ENCODE measurements at regions not wholly inside any gene's neighbourhood (a gene's known extent, or its start where the extent isn't known, plus 50 kb on each side); places are given as distances from the start of the nearest gene placed in this dataset.
"Not testable (repeated sequence)": the region's sequence is repeated elsewhere in the genome, so short reads cannot be mapped to it uniquely, and the experiment has no call there.

GRCh38 chr13:18726524-18726923, 455.1 kb downstream of the TUBA3C start:
- H3K79me2 ChIP-seq (ENCODE audit: insufficient read depth, low read length); POLR2A ChIA-PET; intact Hi-C loops (cut with micrococcal nuclease); H3K4me3 ChIP-seq (replicated peaks in 1 of 2; ENCODE audit: low read depth in 1 of 2, low read length in 2 of 2); DNase-seq (ENCODE audit: low read depth, low spot score); H3K36me3 ChIP-seq (ENCODE audit: control insufficient read depth in 1 of 2, insufficient read depth in 2 of 2, low read length in 2 of 2); H3K4me2 ChIP-seq (ENCODE audit: low read length); H3K9ac ChIP-seq (ENCODE audit: low read length); BruUV-seq (replicated peaks); H3K9me3 ChIP-seq (ENCODE audit: control insufficient read depth in 1 of 2, insufficient read depth in 1 of 2, low read depth in 1 of 2, low read length in 2 of 2); RAD21 ChIA-PET (ENCODE audit: low non-redundant PET in 1 of 2, low total read pairs in 2 of 2, uncharacterized antibody in 2 of 2, unreplicated experiment in 2 of 2); H3K9me2 ChIP-seq (ENCODE audit: insufficient read depth); H2AFZ ChIP-seq (ENCODE audit: low read depth, low read length, poor library complexity, severe bottlenecking); ATAC-seq; H3K4me1 ChIP-seq (ENCODE audit: control insufficient read depth in 1 of 2, insufficient read depth in 2 of 2, low read length in 2 of 2); H3K27me3 ChIP-seq (ENCODE audit: insufficient read depth, low read length); H3K27ac ChIP-seq (ENCODE audit: low read depth, low read length); H4K20me1 ChIP-seq (ENCODE audit: insufficient read depth); CTCF ChIA-PET: not testable (repeated sequence)

GRCh38 chr13:18725242-18725822, 456.3 kb downstream of the TUBA3C start:
- H3K4me1 ChIP-seq (ENCODE audit: control insufficient read depth in 1 of 2, insufficient read depth in 2 of 2, low read length in 2 of 2); H2AFZ ChIP-seq (ENCODE audit: low read depth, low read length, poor library complexity, severe bottlenecking); H3K79me2 ChIP-seq (ENCODE audit: insufficient read depth, low read length); CTCF ChIA-PET; H3K4me2 ChIP-seq (ENCODE audit: low read length); H3K36me3 ChIP-seq (ENCODE audit: control insufficient read depth in 1 of 2, insufficient read depth in 2 of 2, low read length in 2 of 2); intact Hi-C loops (cut with micrococcal nuclease); ATAC-seq; H3K9me2 ChIP-seq (ENCODE audit: insufficient read depth); H3K27me3 ChIP-seq (ENCODE audit: insufficient read depth, low read length); H3K27ac ChIP-seq (ENCODE audit: low read depth, low read length); H3K4me3 ChIP-seq (replicated peaks in 1 of 2; ENCODE audit: low read depth in 1 of 2, low read length in 2 of 2); RAD21 ChIA-PET (ENCODE audit: low non-redundant PET in 1 of 2, low total read pairs in 2 of 2, uncharacterized antibody in 2 of 2, unreplicated experiment in 2 of 2); H4K20me1 ChIP-seq (ENCODE audit: insufficient read depth); BruUV-seq (replicated peaks); H3K9me3 ChIP-seq (ENCODE audit: control insufficient read depth in 1 of 2, insufficient read depth in 1 of 2, low read depth in 1 of 2, low read length in 2 of 2); POLR2A ChIA-PET; H3K9ac ChIP-seq (ENCODE audit: low read length); DNase-seq (ENCODE audit: low read depth, low spot score): not testable (repeated sequence)

- Histone ChIP-seq H3K27ac (ENCODE audit: low read depth, low read length) (no peak overlapping the region), H3K79me2 (ENCODE audit: insufficient read depth, low read length) (no peaks in the 10 kb centered on the region), H3K4me2 (ENCODE audit: low read length) (no peak overlapping the region), H3K27me3 (ENCODE audit: insufficient read depth, low read length) (no peaks in the 10 kb centered on the region), H3K9ac (ENCODE audit: low read length) (no peak overlapping the region), H3K9me2 (ENCODE audit: insufficient read depth) (no peaks in the 10 kb centered on the region), H3K4me1 (ENCODE audit: control insufficient read depth in 1 of 2, insufficient read depth in 2 of 2, low read length in 2 of 2) (no peaks in the 10 kb centered on the region), H3K36me3 (ENCODE audit: control insufficient read depth in 1 of 2, insufficient read depth in 2 of 2, low read length in 2 of 2) (no peaks in the 10 kb centered on the region), H3K4me3 (replicated peaks in 1 of 2; ENCODE audit: low read depth in 1 of 2, low read length in 2 of 2) (no peak overlapping the region), H2AFZ (ENCODE audit: low read depth, low read length, poor library complexity, severe bottlenecking) (no peak overlapping the region), H4K20me1 (ENCODE audit: insufficient read depth) (no peaks in the 10 kb centered on the region), H3K9me3 (ENCODE audit: control insufficient read depth in 1 of 2, insufficient read depth in 1 of 2, low read depth in 1 of 2, low read length in 2 of 2) (no peaks in the 10 kb centered on the region)
- ATAC-seq = no peak
- intact Hi-C loops (cut with micrococcal nuclease) = no loop called here
- BruUV-seq (replicated peaks) = no TSS peak
- RAD21 ChIA-PET (ENCODE audit: low non-redundant PET in 1 of 2, low total read pairs in 2 of 2, uncharacterized antibody in 2 of 2, unreplicated experiment in 2 of 2) = no interaction called here
- POLR2A ChIA-PET = no interaction called here
- no peak for DNase-seq (ENCODE audit: low read depth, low spot score)
- CTCF ChIA-PET = no interaction called here
- TF ChIP-seq EGR1 (IDR thresholded peaks at IDR 0.05; ENCODE audit: low read depth) = no peak
- TF ChIP-seq SP1 (IDR thresholded peaks at IDR 0.05; ENCODE audit: low read depth) = no peak
- TF ChIP-seq ZBTB33 (IDR thresholded peaks at IDR 0.05; ENCODE audit: extremely low read depth, insufficient replicate concordance, low read length) = no peak
- TF ChIP-seq RAD21 (IDR thresholded peaks at IDR 0.05; ENCODE audit: low read depth) = no peak
- TF ChIP-seq POLR2A (IDR thresholded peaks at IDR 0.05; ENCODE audit: borderline replicate concordance, extremely low read depth, insufficient read depth, insufficient read length) = no peak
- no peak for TF ChIP-seq YY1 (IDR thresholded peaks at IDR 0.05; ENCODE audit: extremely low read depth, insufficient replicate concordance, low read depth, low read length)
- no peak for TF ChIP-seq EZH2phosphoT487 (IDR thresholded peaks at IDR 0.05; ENCODE audit: borderline replicate concordance)
- TF ChIP-seq SRF (IDR thresholded peaks at IDR 0.05; ENCODE audit: low read depth) = no peak
- TF ChIP-seq MAX (IDR thresholded peaks at IDR 0.05) = no peak
- TF ChIP-seq ATF3 (IDR thresholded peaks at IDR 0.05) = no peak
- no peak for TF ChIP-seq SIN3A (IDR thresholded peaks at IDR 0.05; ENCODE audit: low read depth)
- TF ChIP-seq CEBPB (IDR thresholded peaks at IDR 0.05; ENCODE audit: low read depth) = no peak
- no peak for TF ChIP-seq JUND (IDR thresholded peaks at IDR 0.05)
- no peak for TF ChIP-seq ELF1 (IDR thresholded peaks at IDR 0.05; ENCODE audit: borderline replicate concordance, low read depth)
These were observed 466.7 kb downstream of the TUBA3C start for GRCh38 chr13:18714889-18715288.

Measured in HCT116 (cell line).